Activated CD4-positive, alpha-beta T cell treated with anti-CD3 and anti-CD28 coated beads, Interleukin-2, amount 50 U/mL, for 1 hour (primary cell): ENCODE measurements at regions not wholly inside any gene's neighbourhood (a gene's known extent, or its start where the extent isn't known, plus 50 kb on each side); places are given as distances from the start of the nearest gene placed in this dataset.

Experiments used
- DNase-seq: peaks from one replicate; pipeline ENCODE4 v3.0.0-alpha.2; 2020

DNA sequence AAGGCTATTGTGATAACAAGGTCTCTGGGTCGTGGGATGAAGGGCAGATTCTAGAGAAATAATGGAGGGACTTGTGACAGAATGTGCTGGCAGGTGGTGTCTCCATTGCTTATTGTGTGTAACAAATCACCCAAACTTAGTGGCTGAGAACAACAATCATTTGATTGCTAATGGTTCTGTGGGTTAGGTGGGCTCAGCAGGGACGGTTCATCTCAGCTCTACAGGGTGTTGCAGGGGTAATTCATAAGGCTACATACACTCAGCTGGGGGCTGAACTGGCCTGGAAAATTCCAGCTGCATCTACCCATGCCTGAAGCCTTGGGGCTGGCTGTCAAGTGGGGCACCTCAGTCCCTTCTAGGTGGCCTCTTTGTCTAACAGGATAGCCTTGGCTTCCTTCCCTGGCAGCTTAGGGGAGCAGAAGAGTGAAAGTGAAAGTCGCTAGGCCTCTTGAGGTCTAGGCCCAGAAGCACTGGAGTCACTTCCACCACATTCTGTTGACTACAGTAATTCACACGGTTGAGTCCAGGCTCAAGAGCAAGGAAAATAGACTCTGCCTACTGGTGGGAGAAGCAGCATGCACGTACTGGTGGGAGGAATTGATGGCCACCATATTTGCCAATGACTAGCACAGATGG is 308.9 kb downstream of the MN1 start:
- no peak for DNase-seq

DNA sequence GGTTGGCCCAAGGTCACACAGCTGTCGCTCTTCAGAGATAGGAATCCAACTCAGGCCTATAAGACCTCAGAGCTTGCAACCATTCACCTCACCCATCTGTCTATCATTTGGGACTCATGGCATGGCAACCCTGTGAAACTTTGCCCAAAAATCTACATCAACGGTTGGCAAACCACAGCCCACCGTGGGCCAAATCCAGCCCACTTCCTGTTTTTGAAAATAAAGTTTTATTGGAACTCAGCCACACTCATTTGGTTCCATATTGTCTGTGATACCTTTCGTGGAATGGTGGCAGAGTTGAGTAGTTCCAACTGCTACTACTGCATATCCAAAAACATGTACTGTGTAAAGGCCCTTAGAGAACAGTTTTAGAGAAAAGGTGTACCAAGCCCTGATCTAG is 307.8 kb downstream of the MN1 start:
- DNase-seq: no peak

DNA sequence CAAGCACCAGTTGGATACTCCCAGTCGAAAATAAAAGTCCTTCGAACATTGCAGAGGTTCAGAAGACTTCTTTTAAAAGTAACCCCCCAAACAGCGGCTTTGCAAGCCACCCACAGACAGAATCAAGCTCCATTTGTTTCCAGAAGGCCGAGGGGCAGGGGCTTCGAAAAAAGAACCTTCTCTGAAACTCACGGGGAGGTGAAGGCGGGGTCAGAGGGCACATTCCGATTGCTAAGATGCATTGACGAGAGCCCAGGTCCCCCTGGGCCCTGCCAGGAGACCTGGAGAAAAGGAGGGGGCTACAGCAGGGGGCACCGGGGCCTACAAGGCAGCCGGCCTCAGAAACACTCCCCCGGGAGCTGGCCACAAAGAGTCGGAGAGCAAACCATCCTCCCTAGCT is 306.8 kb downstream of the MN1 start:
- no peak for DNase-seq

DNA sequence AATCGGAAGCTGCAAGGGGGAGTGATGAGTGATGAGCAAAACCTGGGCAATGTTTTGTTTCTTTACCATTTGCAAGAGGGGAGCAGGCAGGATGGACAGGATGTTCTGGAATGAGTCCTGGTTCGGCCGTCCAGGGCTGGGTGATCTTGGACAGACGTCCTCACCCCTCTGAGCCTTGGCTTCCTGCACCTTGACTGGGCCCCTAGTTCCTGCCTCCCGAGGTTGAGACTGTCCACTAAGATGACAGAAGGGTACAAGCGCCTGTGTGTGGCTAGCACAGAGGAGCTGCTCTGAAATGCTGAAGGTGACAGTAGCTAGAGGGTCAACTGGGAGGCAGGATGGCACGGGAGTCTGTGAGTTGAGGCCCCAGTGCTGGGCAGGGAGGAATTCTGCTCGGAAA is 306.2 kb downstream of the MN1 start:
- no peak for DNase-seq

DNA sequence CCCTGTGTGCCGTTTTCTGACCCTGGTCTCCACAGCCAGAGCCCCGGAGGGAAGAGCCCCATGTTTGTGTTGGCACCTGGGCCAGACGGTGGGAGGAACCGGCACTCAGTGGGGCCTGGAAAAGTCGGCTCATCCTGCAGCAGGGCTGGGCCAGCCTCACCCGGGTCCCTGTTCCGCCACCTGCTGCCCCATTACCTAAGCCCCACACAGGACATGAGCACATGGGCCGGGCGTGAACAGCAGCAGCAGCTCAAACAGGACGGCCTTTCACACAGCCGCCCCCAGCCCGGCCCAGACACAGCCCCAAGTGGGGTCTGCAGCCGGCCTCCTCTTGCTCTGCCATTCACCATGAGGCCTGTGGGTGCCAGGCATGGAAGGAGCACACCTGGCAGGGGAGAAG is 302.4 kb downstream of the MN1 start:
- DNase-seq: no peak

DNA sequence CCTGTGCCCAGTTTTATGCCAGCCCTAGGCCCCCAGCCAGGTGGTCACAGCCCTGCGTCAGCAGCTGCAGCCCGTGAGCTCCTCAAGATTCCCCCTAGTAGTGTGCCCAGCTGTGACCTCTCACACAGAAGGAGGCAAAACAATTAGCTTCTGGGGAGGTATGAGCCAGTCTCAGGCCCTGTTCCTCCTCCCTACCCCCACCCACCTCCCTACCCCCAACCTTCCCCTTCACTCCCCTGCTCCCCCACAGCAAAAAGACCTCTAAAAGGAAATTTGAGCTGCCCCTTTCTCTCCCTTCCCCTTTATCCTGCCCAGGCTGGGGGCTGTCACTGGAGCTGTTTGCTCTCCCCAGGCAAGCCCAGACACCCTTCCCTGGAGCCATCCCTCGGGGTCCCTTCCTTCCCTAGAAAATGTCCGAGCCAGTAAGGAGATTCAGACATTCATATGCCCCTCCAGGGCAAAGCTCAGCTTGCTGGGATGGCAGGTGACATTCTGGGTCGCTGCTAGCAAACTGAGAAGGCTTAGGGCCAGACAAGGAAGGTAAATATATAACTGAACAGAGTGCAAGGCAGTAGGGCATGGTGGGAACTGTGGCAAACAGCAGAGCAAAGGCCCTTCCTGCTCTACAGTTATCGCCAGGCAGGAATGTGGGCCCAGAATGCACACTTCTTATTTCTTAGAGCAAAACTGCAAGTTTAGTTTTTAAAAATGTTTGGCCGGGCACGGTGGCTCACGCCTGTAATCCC is 300.2 kb downstream of the MN1 start:
- no peak for DNase-seq

DNA sequence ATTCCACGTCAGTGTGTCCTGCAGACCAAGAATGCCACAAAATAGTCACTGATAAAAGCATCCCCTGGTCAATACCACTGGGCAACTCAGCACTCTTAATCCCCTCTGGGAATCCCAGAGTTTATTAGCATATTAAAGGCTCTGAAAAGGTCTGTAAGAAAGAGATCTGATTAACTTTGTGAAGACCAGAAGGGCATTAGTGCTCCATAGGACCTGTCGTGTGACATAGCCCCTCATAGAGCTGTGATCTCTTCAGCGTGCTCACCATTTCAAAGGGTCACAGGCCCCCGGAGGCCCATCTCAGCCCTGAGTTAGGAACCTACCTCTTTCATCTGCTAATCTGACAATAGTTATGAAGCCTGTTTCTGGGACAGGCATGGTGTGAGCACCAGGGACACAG is 299.2 kb downstream of the MN1 start:
- no peak for DNase-seq

DNA sequence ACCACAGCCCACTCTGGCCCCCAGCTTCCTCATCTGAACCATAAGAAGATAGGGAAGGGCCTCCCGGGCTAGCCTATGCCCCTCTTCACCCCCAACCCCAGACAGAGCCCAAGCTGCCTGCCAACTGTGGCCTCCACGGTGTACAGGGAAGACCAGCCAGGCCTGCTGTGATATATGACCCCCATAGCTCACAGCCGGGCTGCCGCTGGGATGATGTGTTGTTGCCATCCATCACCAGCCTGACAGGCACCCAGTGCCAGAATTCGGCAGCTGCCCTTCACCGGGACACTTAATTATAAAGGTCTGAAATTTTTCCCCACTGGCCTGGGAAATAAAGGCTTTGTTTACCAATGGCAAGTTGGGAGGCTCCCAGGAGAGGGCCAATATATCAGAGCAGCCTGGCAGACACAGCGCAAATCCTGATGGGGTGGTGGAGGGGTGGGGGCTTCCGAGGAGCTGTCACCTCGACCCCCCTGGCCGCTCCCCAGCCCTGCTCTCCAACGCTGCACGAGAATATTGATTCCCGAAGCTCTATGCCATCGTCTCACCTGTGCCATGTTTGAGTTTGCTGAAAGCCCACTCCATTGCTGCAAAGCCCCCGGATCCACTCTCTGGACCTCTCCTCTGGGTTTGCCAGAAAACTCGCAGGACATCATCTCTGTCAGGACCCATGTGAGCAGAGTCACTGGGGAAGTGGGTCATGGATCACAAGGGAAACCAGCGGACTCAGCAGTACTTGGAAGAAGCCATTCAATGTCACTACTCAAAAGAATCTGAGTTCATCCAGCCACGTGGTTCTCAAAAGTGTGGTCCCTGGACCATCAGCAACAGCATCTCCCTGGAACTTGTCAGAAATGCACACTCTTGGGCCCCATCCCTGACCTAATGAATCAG is 296.9 kb downstream of the MN1 start:
- DNase-seq: no peak

DNA sequence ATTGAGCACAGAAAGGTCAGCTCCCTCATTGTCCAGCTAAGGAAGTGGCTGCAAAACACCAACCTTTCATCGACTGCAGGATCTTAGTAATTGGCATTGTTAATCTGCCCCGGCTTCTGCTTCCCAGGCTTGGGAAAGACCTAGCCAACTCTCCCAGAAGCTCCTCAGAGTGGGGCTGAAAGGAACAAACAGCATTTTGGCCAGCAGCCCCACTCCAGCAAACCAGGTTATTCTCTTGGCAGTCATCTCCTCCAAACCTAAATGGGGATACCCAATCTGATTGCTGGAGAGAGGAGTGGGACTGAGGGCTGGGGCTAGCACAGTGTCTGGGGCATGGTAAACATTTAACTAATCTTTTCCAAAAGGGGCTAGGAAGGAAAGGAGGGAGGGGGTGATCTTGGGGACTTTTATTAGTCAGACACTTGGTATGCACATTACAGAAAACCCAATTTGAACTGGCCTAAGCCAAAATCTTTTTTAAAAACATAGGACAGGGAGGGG is 294.4 kb downstream of the MN1 start:
- DNase-seq: no peak

DNA sequence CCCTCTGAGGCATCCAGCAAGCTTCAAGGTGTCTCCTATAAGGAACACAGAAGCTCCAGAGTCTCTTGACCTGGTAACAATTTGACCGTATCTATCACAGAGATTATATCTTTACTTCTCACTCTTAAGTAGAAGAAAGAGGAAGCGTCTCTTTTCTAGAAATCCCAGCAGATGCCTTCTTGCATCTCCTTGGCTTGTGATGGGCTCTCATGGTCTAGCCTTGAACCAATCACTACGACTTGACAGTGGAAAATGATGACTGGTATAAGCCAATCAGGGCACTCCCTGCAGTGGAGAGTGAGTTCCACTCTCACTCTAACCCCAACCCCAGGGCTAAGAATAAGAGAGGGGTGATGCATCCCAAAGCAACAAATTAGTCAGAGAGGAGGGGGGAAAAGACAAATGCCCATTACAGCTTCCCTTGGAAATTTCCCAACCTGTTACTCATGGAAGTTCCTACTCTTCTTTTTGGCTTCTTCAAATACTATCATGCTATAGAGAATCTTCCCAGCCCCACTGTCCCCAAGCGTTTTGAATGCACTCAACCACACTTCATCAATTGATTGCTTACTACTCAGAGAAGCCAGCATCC is 293.5 kb downstream of the MN1 start:
- no peak for DNase-seq

DNA sequence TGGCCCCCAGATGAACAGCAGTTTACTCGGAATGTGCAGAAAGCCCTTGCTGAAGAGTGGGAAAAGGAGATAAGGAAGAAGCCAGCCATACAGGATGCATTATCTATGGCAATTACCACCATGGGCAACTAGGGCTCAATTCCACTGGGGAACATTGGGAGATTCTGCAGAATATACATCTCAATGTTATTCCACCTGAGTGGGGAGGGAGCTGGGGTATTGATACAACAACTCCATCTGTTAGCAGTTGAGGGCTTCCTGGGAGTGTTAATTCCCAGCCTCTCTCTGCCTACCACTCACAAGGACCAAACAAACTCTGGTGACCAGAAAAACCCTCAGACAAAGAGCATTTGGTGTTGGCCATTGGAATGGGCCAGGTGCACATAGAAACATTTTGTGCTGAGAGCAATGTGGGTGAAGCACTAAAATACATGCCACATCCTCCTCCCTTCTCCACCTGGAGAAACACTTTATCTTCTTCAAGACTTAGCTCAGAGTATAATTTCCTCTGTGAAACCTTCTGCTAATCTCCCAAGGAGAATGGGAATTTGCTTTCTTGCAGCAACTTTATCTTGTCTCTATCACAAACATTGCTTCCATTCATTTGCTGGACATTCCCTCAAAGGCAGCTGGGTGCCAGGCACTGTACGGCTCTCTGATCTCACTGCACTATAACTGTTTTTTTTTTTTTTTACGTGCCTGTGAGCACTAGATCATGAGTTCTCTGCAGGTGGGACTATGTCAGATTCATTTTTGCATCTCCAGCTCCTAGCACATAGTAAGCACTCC is 292.2 kb downstream of the MN1 start:
- DNase-seq: no peak

DNA sequence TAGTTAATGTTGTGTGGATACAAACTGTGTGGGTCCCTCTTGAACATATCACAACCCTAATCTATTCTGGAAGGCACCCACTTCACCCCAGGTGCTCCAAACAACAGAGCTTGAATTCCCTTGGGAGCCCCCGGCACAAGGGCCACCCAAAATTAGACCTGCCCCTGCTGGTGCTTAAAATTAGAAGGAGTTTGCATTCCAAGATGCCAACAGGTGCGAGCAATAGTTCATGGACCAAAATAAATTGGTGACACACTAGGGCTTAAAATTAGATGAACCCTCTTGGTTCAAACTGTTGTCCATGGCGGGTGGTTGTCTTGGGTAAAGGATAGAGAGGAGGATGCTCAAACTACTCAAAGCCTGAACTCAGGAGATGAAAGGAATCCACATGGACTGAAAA is 291.5 kb downstream of the MN1 start:
- DNase-seq: no peak

DNA sequence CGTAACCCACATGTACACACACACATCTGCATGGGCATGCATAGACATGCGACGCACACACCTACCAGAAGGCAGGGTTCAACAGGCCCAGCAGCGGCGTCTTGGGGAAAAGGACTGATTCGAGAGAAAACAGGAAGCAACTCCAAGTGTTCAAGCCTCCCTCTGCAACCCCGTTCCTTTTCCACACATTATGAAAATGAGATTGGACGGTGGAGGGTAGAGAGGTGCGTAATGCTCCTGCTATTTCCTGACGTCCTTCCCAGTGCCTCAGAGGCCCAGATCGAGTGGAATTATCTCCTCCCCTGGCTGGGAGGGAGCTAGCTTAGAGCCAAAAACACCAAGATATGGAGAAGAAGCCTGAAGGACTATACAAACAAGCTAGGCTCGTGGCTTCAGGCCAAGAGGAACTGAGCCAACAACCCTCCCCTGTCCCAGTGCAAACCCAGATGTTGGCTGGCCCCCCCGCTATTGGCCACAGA is 289.2 kb downstream of the MN1 start:
- no peak for DNase-seq

DNA sequence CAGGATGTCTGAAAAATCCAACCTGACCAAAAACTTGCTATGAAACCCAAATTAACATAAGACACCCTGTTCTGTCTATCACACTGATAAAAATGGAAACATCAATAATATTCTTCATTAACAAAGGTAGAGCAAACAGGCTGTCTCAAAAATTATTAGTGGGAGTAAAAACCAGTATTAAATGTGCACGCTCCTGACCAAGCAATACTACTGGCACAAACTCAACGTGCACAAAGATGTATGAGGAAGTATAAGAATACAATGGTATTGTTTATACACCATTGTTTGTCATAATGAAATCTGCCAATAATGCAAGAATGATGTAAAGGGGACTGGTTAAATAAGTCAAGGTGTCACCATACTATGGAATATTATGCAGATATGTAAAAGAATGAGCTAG is 288.5 kb downstream of the MN1 start:
- no peak for DNase-seq

DNA sequence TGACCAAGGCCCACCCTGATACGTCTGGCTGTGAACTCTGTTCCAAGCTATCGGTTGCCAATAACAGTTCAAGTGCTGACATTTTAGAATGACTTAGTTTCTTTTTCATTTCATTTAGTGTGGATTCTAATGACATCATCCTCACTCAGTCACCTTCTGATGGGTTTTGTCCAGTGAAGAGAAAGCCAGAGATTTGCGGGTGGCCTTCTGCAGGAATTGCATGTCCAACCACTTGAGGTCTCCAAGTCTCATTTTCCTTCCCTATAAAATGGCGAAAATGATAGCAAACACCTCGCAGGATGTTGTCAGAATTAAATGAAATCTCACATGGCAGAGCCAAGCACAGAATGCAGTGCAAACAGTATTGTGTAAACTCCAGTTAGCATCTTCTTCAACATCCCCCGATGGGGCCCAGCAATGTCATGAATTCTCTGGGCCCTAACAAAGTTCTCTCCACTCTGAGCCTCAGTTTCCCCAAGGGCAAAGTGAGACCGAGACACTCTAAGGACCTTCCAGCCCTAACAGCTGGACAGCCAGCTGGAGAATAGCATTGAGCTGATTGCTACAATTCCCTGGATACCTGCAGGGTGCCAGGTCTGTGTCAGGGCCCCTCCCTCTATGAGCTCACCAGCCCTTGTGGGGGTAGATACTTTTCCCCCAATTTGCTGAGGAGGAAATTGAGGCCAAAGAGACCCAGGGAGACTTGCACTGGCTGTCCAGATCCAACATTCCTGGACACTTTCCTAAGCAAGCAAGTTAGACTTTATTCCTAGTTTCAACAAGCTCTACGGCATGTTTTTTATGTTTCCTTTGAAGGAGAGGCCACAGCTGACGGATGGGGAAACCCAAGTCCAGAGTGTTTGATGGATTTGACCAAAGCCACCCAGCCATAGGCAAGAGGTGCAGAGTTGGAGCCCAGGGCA is 286.7 kb downstream of the MN1 start:
- DNase-seq: no peak

DNA sequence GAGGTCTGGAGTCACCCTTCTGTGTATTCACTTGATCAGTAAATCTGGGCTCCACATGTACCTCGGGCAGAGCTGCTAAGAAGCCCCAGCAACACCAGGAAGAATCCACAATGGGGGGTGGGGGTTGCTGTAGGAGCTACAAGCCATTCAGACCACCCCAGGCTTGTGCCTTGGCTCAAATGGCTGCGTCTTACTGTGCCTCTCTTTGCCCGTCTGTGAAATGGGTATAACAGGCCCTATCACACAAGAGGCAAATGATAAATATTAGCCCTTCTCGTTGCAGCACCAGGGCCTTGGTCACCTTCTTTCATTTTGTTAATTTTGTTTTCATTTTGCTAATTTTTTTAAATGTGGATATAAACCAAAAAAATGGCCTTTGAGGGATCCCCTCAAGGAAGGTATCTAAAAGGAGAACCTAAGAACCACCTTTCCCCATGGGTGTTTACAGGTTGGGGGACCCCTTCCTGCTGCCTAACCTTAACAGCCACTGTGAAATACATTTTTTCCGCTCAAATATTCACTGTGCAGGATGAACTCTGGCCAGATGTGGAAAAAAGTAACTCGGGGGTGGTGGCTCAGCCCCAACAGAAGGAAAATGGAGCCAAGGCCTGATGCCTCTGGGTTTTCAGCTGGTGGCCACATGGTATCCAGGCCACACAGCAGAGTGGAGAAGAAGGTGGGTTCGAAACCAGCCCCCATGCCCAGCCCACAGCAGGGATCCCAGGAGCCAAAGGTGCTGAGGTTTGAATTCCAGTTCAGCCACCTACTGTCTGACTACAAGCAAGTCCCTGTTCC is 284.0 kb downstream of the MN1 start:
- DNase-seq: no peak

DNA sequence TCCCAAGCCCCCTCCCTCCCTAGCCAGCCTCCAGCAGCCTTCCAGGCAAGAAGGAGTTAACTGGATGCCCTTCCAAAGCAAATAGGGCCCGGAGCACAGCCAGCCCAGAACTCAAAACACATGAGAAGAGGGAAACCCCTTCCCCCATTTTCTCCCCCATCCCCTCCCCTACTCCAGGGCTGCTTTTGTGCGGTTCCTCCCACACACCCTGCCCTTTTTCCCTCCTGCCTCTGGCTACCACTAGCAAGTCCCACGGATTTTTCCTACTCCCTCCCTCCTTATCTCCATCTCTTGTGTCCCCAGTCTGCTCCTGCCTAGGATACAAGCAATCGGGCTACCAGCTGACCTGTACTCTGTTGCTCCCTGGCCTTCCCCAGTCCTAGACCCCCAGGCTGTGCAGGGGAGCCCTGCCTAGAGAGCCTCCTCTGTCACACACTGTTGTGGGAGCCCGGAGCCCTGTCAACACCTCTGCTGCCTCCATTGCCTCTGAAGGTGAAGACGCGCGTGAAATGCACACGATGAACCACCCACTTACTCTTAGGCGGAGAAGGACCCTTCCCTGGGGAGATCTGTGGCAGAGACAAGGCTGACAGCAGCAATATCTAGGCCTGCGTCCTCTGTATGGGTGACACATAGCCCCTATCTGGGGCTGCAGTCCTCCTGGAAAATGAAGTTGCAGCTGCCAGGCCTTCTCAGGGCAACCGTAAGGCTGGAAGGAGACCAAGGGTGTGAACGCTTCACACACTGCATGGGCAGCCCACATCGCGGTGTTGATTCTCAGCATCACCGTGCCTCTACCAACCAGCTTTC is 282.8 kb downstream of the MN1 start:
- DNase-seq: no peak

DNA sequence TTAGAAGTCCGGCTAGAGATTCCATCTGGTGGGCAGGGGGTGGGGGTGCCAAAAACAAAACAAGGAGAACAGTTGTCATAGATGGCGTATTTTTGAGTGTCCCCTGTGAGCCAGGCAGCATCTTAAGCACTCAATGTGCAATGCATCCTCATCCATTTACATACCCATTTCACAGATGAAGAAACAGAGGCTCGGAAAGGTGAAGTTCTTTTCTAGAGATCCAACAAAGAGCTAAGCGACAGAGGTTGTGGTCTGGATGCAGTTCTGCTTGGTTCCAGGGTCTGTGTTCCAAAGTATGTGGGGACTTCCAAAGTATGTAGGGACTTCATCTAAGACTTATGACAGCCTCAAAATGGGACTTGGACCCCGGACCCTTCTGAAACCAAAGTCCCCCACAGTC is 277.8 kb downstream of the MN1 start:
- DNase-seq: no peak

DNA sequence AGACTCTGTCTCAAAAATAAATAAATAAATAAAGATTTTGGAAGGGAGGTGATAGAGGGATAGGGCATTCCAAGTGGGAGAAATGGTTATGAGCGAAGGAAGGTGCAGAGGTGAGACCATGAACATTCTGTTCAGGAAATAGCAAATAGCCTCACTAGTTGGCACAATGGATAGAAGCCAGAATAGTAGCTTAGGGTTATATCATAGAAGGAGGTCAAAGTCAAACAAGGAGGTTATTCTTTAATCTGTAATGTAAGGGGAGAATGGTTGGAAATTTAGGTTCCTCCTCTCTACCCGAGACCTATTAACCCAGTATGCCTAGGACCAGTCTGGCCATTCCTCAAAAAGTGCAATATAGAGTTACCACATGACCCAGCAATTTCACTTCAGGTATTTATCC is 275.8 kb downstream of the MN1 start:
- no peak for DNase-seq
